GM23248 (cell line): ENCODE measurements at regions not wholly inside any gene's neighbourhood (a gene's known extent, or its start where the extent isn't known, plus 50 kb on each side); places are given as distances from the start of the nearest gene placed in this dataset.

Experiments
- DNase-seq: peaks from one replicate; pipeline ENCODE4 v3.0.0-alpha.2; 2015
- H2AFZ ChIP-seq: fragments of 200-600 bp; sonication (generic); 2 replicates; pipeline ENCODE4 v1.6.1; 2016; ENCODE audit warnings: antibody characterized with exemption
- H3F3A ChIP-seq: fragments of 200-600 bp; sonication (generic); 2 replicates; pipeline ENCODE4 v1.6.1; 2016; ENCODE audit warnings: mild to moderate bottlenecking, antibody characterized with exemption, mixed run types; ENCODE audit not compliant: insufficient read depth
- H3K27ac ChIP-seq: fragments of 200-600 bp; sonication (generic); 2 replicates; pipeline ENCODE4 v1.5.1; 2016; ENCODE audit warnings: mild to moderate bottlenecking
- H3K27me3 ChIP-seq: fragments of 200-600 bp; sonication (generic); replicated peaks from 2 replicates; pipeline ENCODE4 v1.6.1; 2016; ENCODE audit warnings: mild to moderate bottlenecking; ENCODE audit not compliant: insufficient read depth
- H3K36me3 ChIP-seq: fragments of 200-600 bp; sonication (generic); 2 replicates; pipeline ENCODE4 v1.6.1; 2016; ENCODE audit warnings: low read depth, mild to moderate bottlenecking
- H3K4me1 ChIP-seq: fragments of 200-600 bp; sonication (generic); 2 replicates; pipeline ENCODE4 v1.6.1; 2016; ENCODE audit warnings: mild to moderate bottlenecking; ENCODE audit not compliant: insufficient read depth
- H3K4me2 ChIP-seq: fragments of 200-600 bp; sonication (generic); one replicate; pipeline ENCODE4 v1.6.1; 2016; ENCODE audit warnings: mild to moderate bottlenecking; ENCODE audit not compliant: unreplicated experiment
- H3K4me3 ChIP-seq: fragments of 200-600 bp; sonication (generic); 2 replicates; pipeline ENCODE4 v1.5.1; 2016; ENCODE audit warnings: mild to moderate bottlenecking
- H3K79me2 ChIP-seq: fragments of 200-600 bp; sonication (generic); 2 replicates; pipeline ENCODE4 v1.6.1; 2016; ENCODE audit warnings: mild to moderate bottlenecking; ENCODE audit not compliant: insufficient read depth
- H3K9ac ChIP-seq: fragments of 200-600 bp; sonication (generic); 2 replicates; pipeline ENCODE4 v1.6.1; 2016; ENCODE audit warnings: mild to moderate bottlenecking
- H3K9me2 ChIP-seq: fragments of 200-600 bp; sonication (generic); 2 replicates; pipeline ENCODE4 v1.6.1; 2016; ENCODE audit warnings: mixed run types, mild to moderate bottlenecking, moderate library complexity; ENCODE audit not compliant: insufficient read depth
- H3K9me3 ChIP-seq: fragments of 200-600 bp; sonication (generic); one replicate; pipeline ENCODE4 v1.6.1; 2017; ENCODE audit warnings: low read depth
- H4K20me1 ChIP-seq: fragments of 200-600 bp; sonication (generic); 2 replicates; pipeline ENCODE4 v1.6.0; 2016; ENCODE audit not compliant: insufficient read depth
- EZH2 ChIP-seq: fragments of 200-600 bp; sonication (generic); IDR thresholded peaks from 2 replicates; pipeline ENCODE4 v1.6.1; 2018; ENCODE audit warnings: antibody characterized with exemption, mild to moderate bottlenecking; ENCODE audit not compliant: insufficient read depth, poor library complexity, severe bottlenecking
- EZH2phosphoT487 ChIP-seq: fragments of 200-600 bp; sonication (generic); IDR thresholded peaks from 2 replicates; pipeline ENCODE4 v1.6.1; 2018; ENCODE audit warnings: antibody characterized with exemption, moderate library complexity, mild to moderate bottlenecking, low read depth; ENCODE audit not compliant: insufficient read depth
- WGBS, 2 experiments: methylation state at CpG; one replicate each; pipeline ENCODE4 v1.1.6; 2015 to 2017; ENCODE audit warnings: low lambda C conversion rate in 2 of 2, low coverage in 1 of 2; ENCODE audit errors: missing lambda C conversion rate in 2 of 2; 5-methylcytosine and 5-hydroxymethylcytosine counted together
- in situ Hi-C: fragments of 300-500 bp; cut with MboI; formaldehyde crosslinking; loops from 2 replicates; pipeline ENCODE4 v1.15.0; 2020

DNA sequence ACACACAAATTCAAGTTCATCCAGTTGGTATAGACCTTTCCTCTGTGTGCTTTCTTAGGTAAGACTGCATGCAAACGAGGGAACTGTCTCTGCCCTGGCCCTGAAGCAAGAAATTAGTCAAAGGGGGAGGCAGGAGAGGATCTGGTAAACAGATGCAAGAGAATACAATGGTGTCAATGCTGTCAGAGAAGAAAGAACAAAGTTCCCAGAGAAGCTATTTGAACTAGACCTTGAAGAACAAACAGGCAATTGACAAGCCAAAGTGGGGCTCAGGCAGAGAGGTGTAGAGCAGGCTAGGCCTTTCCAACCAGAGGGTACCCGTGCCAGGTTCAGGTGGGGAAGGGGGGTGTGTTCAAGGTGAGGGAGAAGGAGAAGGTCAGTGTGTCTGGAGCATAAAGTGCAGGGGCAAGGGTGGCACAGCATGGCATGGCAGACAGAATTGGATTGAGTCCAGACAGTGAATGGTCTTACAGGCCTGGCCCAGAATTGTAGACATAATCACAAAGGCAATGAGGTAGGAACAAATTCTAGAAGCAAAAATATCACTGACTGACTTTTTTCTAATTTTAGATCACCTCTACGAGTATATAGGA, 95.0 kb upstream of the STARD13 start:
- in situ Hi-C loops: no loop called here
- no peaks in the 10 kb centered on the region for H4K20me1 ChIP-seq
- WGBS, 2 experiments: 45 to 47% methylated on average over 3 of the region's 3 CpGs

GRCh38 chr13:33381180-33381579, 95.6 kb upstream of the STARD13 start:
- no peaks in the 10 kb centered on the region for H3K79me2 ChIP-seq
- H3K4me2 ChIP-seq: no peak overlapping the region
- TF ChIP-seq EZH2phosphoT487 (no peak), EZH2 (no peak)
- 82 to 89% methylated on average over 5 of the region's 5 CpGs for WGBS, 2 experiments
- no peak overlapping the region for H3K4me3 ChIP-seq
- no peaks in the 10 kb centered on the region for H4K20me1 ChIP-seq
- H3K27me3 ChIP-seq: no peaks in the 10 kb centered on the region
- H3F3A ChIP-seq: no peaks in the 10 kb centered on the region
- H3K9me2 ChIP-seq: no peaks in the 10 kb centered on the region
- DNase-seq: no peak
- H3K9me3 ChIP-seq: no peaks in the 10 kb centered on the region
- H3K36me3 ChIP-seq: no peaks in the 10 kb centered on the region
- H3K27ac ChIP-seq: no peak overlapping the region
- no peak overlapping the region for H2AFZ ChIP-seq
- no peaks in the 10 kb centered on the region for H3K4me1 ChIP-seq
- no peak overlapping the region for H3K9ac ChIP-seq
- in situ Hi-C loops: no loop called here

More for the DNA sequence above, 95.0 kb upstream of the STARD13 start:
- H3K9ac ChIP-seq: no peak overlapping the region
- no peaks in the 10 kb centered on the region for H3K79me2 ChIP-seq
- H2AFZ ChIP-seq: no peak overlapping the region
- H3K27ac ChIP-seq: no peak overlapping the region
- H3K4me2 ChIP-seq: no peak overlapping the region
- H3K9me3 ChIP-seq: no peaks in the 10 kb centered on the region
- TF ChIP-seq EZH2 (no peak), EZH2phosphoT487 (no peak)
- no peaks in the 10 kb centered on the region for H3K36me3 ChIP-seq
- no peak overlapping the region for H3K4me3 ChIP-seq
- no peaks in the 10 kb centered on the region for H3K9me2 ChIP-seq
- H3K4me1 ChIP-seq: no peaks in the 10 kb centered on the region
- no peaks in the 10 kb centered on the region for H3F3A ChIP-seq
- DNase-seq: no peak
- no peaks in the 10 kb centered on the region for H3K27me3 ChIP-seq

DNA sequence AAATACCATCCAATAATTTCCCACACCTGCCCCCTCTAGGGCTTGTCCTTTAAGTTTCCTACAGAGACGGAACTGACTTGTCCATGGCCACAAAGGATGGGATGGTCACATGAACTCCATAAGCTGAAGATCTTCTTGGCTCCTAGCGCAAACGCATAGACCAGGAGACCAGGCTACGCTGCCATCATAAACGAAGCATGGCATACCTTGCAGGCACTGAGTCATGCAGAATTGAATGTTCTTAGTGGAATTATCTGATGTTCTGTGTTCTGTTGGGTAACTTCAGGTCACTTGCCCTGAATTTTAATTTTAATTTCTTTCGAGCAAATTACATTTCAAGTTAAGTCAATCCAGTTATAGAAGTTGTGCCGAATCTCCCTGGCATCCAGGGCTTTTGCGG, 96.4 kb upstream of the STARD13 start:
- no peak for DNase-seq
- no peaks in the 10 kb centered on the region for H3K9me2 ChIP-seq
- no peaks in the 10 kb centered on the region for H3K27me3 ChIP-seq
- no peaks in the 10 kb centered on the region for H4K20me1 ChIP-seq
- no peak overlapping the region for H3K4me2 ChIP-seq
- no peaks in the 10 kb centered on the region for H3K9me3 ChIP-seq
- TF ChIP-seq EZH2phosphoT487 (no peak), EZH2 (no peak)
- no peaks in the 10 kb centered on the region for H3K4me1 ChIP-seq
- H3K36me3 ChIP-seq: no peaks in the 10 kb centered on the region
- H3F3A ChIP-seq: no peaks in the 10 kb centered on the region
- no peaks in the 10 kb centered on the region for H3K79me2 ChIP-seq
- 92 to 95% methylated on average over 8 of the region's 8 CpGs for WGBS, 2 experiments
- H3K27ac ChIP-seq: no peak overlapping the region
- no peak overlapping the region for H3K4me3 ChIP-seq
- in situ Hi-C loops: no loop called here
- no peak overlapping the region for H3K9ac ChIP-seq
- H2AFZ ChIP-seq: no peak overlapping the region

DNA sequence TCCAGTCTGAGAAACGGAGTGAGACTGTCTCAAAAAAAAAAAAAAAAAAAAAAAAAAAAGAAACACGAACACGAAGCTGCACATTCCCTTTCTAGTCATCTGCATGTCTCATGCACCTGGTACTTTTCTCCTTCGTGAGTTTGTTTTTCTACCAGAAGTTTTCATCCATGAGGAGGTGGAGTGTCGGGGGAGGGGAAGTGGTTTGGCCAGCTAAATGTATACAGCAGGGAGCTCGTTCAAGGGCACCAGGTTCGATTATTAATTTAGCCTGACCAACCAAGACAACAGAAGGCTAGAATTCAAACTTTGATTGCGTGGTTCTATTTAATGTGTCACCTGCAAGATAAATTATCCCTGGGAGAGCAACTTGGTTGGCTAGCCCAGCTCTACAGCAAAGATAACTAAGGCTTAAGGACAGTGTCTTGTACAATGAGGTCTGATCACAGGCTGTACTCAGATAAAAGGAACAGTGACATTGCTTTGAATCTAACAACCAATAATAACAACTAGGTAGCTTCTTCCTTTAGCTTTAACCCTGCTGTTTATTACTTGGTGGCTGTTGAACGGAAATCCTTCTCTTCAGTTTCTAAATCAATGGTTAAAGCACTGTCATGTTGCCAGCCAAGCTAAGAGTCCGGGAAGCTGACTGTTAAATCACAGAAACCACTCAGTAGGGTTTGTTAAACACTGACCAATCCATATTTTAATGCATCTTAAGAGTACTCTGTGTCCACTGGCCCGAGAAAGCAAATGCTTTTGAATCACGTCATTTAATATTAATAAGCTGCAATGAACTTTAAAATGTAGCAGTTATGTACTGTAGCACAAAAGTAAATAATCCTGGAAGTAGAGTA, 98.4 kb upstream of the STARD13 start:
- TF ChIP-seq EZH2 (no peak), EZH2phosphoT487 (no peak)
- no peak overlapping the region for H3K4me3 ChIP-seq
- H3K27ac ChIP-seq: no peak overlapping the region
- no peaks in the 10 kb centered on the region for H3K9me2 ChIP-seq
- no peaks in the 10 kb centered on the region for H3K79me2 ChIP-seq
- H3K9ac ChIP-seq: no peak overlapping the region
- no peak for DNase-seq
- H4K20me1 ChIP-seq: no peaks in the 10 kb centered on the region
- H3K4me1 ChIP-seq: no peaks in the 10 kb centered on the region
- 67 to 73% methylated on average over 10 to 12 of the region's 12 CpGs for WGBS, 2 experiments
- no peaks in the 10 kb centered on the region for H3K36me3 ChIP-seq
- H3K9me3 ChIP-seq: no peaks in the 10 kb centered on the region
- no peaks in the 10 kb centered on the region for H3F3A ChIP-seq
- in situ Hi-C loops: no loop called here
- H3K27me3 ChIP-seq: no peaks in the 10 kb centered on the region
- H3K4me2 ChIP-seq: no peak overlapping the region
- no peak overlapping the region for H2AFZ ChIP-seq
